ENCODE measurements at regions not wholly inside any gene's neighbourhood (a gene's known extent, or its start where the extent isn't known, plus 50 kb on each side); places are given as distances from the start of the nearest gene placed in this dataset.

DNA sequence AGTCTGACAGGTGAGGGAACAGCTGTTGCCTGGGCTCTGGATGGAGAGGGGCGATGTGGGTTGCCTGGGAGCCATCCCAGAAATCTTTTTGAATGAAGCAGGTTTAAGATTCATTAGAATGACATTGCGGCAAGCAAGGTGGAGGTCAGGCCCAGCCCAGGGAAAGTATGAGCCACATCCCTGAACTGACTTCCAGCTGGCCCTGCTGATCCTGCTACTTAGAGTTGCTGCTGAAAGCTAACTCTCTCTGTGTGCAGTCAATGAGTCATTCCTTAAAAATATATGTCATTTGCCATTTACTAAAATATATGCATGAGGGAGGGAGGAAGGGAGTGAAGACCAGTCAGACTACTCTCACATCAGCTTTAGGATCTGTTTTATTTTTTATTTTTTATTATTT, 54.3 kb upstream of the RAB3GAP2 start:
- Histone ChIP-seq H3K4me1 (ENCODE audit: control insufficient read depth, extremely low read depth, insufficient read depth, low read length) (peaks cover 3% of the 10 kb centered on the region), H2AFZ (ENCODE audit: control insufficient read depth, low read length) (no peak overlapping the region), H3K4me3 (ENCODE audit: control insufficient read depth in 2 of 3, extremely low read depth in 1 of 3, insufficient read depth in 2 of 3, low read depth in 1 of 3, low read length in 3 of 3) (no peak overlapping the region), H3K79me2 (ENCODE audit: control insufficient read depth, insufficient read depth, low read length) (no peaks in the 10 kb centered on the region), H3K27ac (ENCODE audit: control insufficient read depth, insufficient read depth, low read length) (no peak overlapping the region), H3K36me3 (ENCODE audit: control insufficient read depth in 2 of 2, extremely low read depth in 1 of 2, insufficient read depth in 2 of 2, low read length in 2 of 2) (no peaks in the 10 kb centered on the region), H3K9ac (ENCODE audit: control insufficient read depth, extremely low read depth, insufficient read depth, low read length) (no peak overlapping the region), H3K4me2 (ENCODE audit: control insufficient read depth, extremely low read depth, insufficient read depth, low read depth, low read length) (peak overlapping the region; percentile 2), H3K9me1 (ENCODE audit: control insufficient read depth, extremely low read depth, insufficient read depth, low read length) (no peaks in the 10 kb centered on the region), H3K27me3 (ENCODE audit: control insufficient read depth, extremely low read depth, insufficient read depth, low read length) (no peaks in the 10 kb centered on the region), H4K20me1 (ENCODE audit: control insufficient read depth, extremely low read depth, insufficient read depth, low read length) (no peaks in the 10 kb centered on the region), H3K9me3 (ENCODE audit: control insufficient read depth, low read depth, low read length) (no peaks in the 10 kb centered on the region)
- FAIRE-seq (no peak), DNase-seq (ENCODE audit: low read depth, low spot score) (peak; percentile 23)
- dilution Hi-C loops (cut with MboI; ENCODE audit: extremely low pct_ligation_motif_present, low sequenced_read_pairs) = no loop called here
- TF ChIP-seq, protein P1, sequence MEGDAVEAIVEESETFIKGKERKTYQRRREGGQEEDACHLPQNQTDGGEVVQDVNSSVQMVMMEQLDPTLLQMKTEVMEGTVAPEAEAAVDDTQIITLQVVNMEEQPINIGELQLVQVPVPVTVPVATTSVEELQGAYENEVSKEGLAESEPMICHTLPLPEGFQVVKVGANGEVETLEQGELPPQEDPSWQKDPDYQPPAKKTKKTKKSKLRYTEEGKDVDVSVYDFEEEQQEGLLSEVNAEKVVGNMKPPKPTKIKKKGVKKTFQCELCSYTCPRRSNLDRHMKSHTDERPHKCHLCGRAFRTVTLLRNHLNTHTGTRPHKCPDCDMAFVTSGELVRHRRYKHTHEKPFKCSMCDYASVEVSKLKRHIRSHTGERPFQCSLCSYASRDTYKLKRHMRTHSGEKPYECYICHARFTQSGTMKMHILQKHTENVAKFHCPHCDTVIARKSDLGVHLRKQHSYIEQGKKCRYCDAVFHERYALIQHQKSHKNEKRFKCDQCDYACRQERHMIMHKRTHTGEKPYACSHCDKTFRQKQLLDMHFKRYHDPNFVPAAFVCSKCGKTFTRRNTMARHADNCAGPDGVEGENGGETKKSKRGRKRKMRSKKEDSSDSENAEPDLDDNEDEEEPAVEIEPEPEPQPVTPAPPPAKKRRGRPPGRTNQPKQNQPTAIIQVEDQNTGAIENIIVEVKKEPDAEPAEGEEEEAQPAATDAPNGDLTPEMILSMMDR (optimal IDR thresholded peaks at IDR 0.05 in 1 of 3, IDR thresholded peaks at IDR 0.05 in 1 of 3, conservative IDR thresholded peaks at IDR 0.05 in 1 of 3; ENCODE audit: extremely low read depth in 1 of 3, insufficient read depth in 2 of 3, low read length in 3 of 3) = no peak
- TF ChIP-seq EZH2 (IDR thresholded peaks at IDR 0.05; ENCODE audit: low read length) = no peak

DNA sequence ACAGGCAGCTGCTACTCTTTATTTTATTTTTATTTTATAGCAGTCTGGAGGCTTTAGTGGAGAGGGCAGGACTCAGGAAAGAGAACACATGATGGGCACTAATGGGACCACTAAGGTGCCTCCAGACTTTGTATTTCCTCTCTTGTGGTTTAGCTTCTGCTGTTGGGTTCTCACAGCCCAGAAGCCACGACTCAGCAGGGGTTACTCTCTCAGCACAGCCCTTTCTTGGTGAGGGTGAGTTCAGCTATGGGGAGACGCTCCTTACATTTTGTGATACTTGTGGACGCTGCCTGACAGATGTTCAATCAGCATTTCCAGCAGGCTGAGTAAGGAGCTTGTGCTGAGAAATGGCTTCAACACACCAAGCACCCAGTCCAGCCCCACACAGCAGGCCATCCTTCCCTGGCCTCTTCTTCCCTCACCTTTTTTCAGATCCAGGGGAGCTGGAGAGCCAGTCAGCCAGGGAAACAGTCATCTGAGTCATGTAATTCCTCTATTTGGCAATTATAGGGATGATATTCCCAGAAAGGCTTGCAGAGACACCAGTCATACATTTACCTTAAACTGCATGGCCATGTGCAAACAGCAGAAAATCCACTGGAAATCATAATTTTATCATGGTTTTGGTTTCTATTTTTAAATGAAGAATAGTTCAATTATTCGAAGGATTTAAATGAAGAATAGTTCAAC, 53.2 kb upstream of the RAB3GAP2 start:
- dilution Hi-C loops (cut with MboI; ENCODE audit: extremely low pct_ligation_motif_present, low sequenced_read_pairs) = no loop called here
- DNase-seq (ENCODE audit: low read depth, low spot score) (no peak), FAIRE-seq (no peak)
- no peak overlapping the region for H3K4me2 ChIP-seq (ENCODE audit: control insufficient read depth, extremely low read depth, insufficient read depth, low read depth, low read length)
- no peak overlapping the region for H2AFZ ChIP-seq (ENCODE audit: control insufficient read depth, low read length)
- no peaks in the 10 kb centered on the region for H4K20me1 ChIP-seq (ENCODE audit: control insufficient read depth, extremely low read depth, insufficient read depth, low read length)
- H3K27ac ChIP-seq (ENCODE audit: control insufficient read depth, insufficient read depth, low read length) = no peak overlapping the region
- H3K4me3 ChIP-seq (ENCODE audit: control insufficient read depth in 2 of 3, extremely low read depth in 1 of 3, insufficient read depth in 2 of 3, low read depth in 1 of 3, low read length in 3 of 3) = no peak overlapping the region
- no peaks in the 10 kb centered on the region for H3K27me3 ChIP-seq (ENCODE audit: control insufficient read depth, extremely low read depth, insufficient read depth, low read length)
- no peaks in the 10 kb centered on the region for H3K9me1 ChIP-seq (ENCODE audit: control insufficient read depth, extremely low read depth, insufficient read depth, low read length)
- no peaks in the 10 kb centered on the region for H3K36me3 ChIP-seq (ENCODE audit: control insufficient read depth in 2 of 2, extremely low read depth in 1 of 2, insufficient read depth in 2 of 2, low read length in 2 of 2)
- H3K79me2 ChIP-seq (ENCODE audit: control insufficient read depth, insufficient read depth, low read length) = no peaks in the 10 kb centered on the region
- no peak for TF ChIP-seq EZH2 (IDR thresholded peaks at IDR 0.05; ENCODE audit: low read length)
- TF ChIP-seq, protein P1 (optimal IDR thresholded peaks at IDR 0.05 in 1 of 3, IDR thresholded peaks at IDR 0.05 in 1 of 3, conservative IDR thresholded peaks at IDR 0.05 in 1 of 3; ENCODE audit: extremely low read depth in 1 of 3, insufficient read depth in 2 of 3, low read length in 3 of 3) = no peak
- H3K9ac ChIP-seq (ENCODE audit: control insufficient read depth, extremely low read depth, insufficient read depth, low read length) = no peak overlapping the region
- no peaks in the 10 kb centered on the region for H3K9me3 ChIP-seq (ENCODE audit: control insufficient read depth, low read depth, low read length)
- peaks cover 3% of the 10 kb centered on the region for H3K4me1 ChIP-seq (ENCODE audit: control insufficient read depth, extremely low read depth, insufficient read depth, low read length)
